IMR-90 (cell line): ENCODE measurements at regions not wholly inside any gene's neighbourhood (a gene's known extent, or its start where the extent isn't known, plus 50 kb on each side); places are given as distances from the start of the nearest gene placed in this dataset.
A peak's percentile ranks its signal among the peaks of the same experiment; 100 is the strongest.

ENCODE experiments used
- ATAC-seq: fragments of 200-7000 bp; cut with Tn5 transposase; 2 replicates; pipeline ENCODE4 v1.9.1; 2020; ENCODE audit warnings: low read depth, mild to moderate bottlenecking, moderate library complexity
- BruUV-seq: library from RNA; stranded (reverse); fragments of 400-500 nt; replicated peaks from 2 replicates; lab custom pipeline; 2021; lab: Mats Ljungman, UMichigan
- CTCF ChIA-PET: fragments of 300-600 bp; formaldehyde crosslinking; extraction: SDS; loops from one replicate; lab custom pipeline; 2021; ENCODE audit warnings: antibody characterized with exemption; lab: Yijun Ruan, JAX
- POLR2A ChIA-PET: fragments of 300-600 bp; sonication (Branson Sonifier 250); formaldehyde crosslinking; loops from one replicate; lab custom pipeline; 2022; ENCODE audit warnings: antibody characterized with exemption; ENCODE audit not compliant: unreplicated experiment; lab: Charles Lee
- DNase-seq: peaks from one replicate; pipeline ENCODE4 v3.0.0; 2013
- H2AFZ ChIP-seq: replicated peaks from 2 replicates; pipeline ENCODE3; 2013; ENCODE audit warnings: low read length, mild to moderate bottlenecking; ENCODE audit not compliant: poor library complexity
- H2AK5ac ChIP-seq: 2 replicates; pipeline ENCODE4 v1.6.1; 2013; ENCODE audit warnings: low read depth, low read length, inconsistent platforms
- H2AK9ac ChIP-seq: replicated peaks from 2 replicates; pipeline ENCODE3; 2013; ENCODE audit warnings: mild to moderate bottlenecking, low read depth, low read length, moderate library complexity; ENCODE audit not compliant: poor library complexity
- H2BK120ac ChIP-seq: 2 replicates; pipeline ENCODE4 v1.6.1; 2013; ENCODE audit warnings: low read depth, low read length, inconsistent platforms
- H2BK15ac ChIP-seq: 3 replicates; pipeline ENCODE4 v1.6.1; 2013; ENCODE audit warnings: low read depth, low read length, inconsistent platforms
- H2BK20ac ChIP-seq: 2 replicates; pipeline ENCODE4 v1.6.1; 2013; ENCODE audit warnings: low read depth, mild to moderate bottlenecking, inconsistent platforms, low read length, moderate library complexity
- H2BK5ac ChIP-seq: 2 replicates; pipeline ENCODE4 v1.6.1; 2013; ENCODE audit warnings: mild to moderate bottlenecking, low read depth, low read length, inconsistent platforms; ENCODE audit not compliant: poor library complexity, severe bottlenecking
- H3K14ac ChIP-seq: replicated peaks from 2 replicates; pipeline ENCODE4 v1.6.1; 2013; ENCODE audit warnings: low read depth, low read length, inconsistent platforms
- H3K18ac ChIP-seq: 2 replicates; pipeline ENCODE4 v1.6.1; 2013; ENCODE audit warnings: low read depth, low read length, control low read depth
- H3K23ac ChIP-seq: 2 replicates; pipeline ENCODE4 v1.6.1; 2013; ENCODE audit warnings: low read depth, low read length, inconsistent platforms
- H3K27ac ChIP-seq: 2 replicates; pipeline ENCODE4 v1.5.1; 2013; ENCODE audit warnings: mild to moderate bottlenecking, control low read depth, low read length; ENCODE audit not compliant: insufficient read depth
- H3K27me3 ChIP-seq: 2 replicates; pipeline ENCODE4 v1.6.1; 2013; ENCODE audit warnings: low read length; ENCODE audit not compliant: control insufficient read depth, insufficient read depth
- H3K36me3 ChIP-seq: 2 replicates; pipeline ENCODE4 v1.6.1; 2013; ENCODE audit warnings: low read length, mixed read lengths; ENCODE audit not compliant: control insufficient read depth, insufficient read depth
- H3K4ac ChIP-seq: 2 replicates; pipeline ENCODE4 v1.6.1; 2013; ENCODE audit warnings: low read depth, low read length, inconsistent platforms
- H3K4me1 ChIP-seq: 2 replicates; pipeline ENCODE4 v1.6.1; 2013; ENCODE audit warnings: low read length, mixed read lengths; ENCODE audit not compliant: control insufficient read depth, insufficient read depth
- H3K4me2 ChIP-seq: 2 replicates; pipeline ENCODE4 v1.6.1; 2013; ENCODE audit warnings: low read depth, mild to moderate bottlenecking, control low read depth, low read length, moderate library complexity
- H3K4me3 ChIP-seq: 2 replicates; pipeline ENCODE4 v1.5.1; 2013; ENCODE audit warnings: low read depth, mild to moderate bottlenecking, control low read depth, low read length, moderate library complexity; ENCODE audit not compliant: insufficient read depth
- H3K56ac ChIP-seq: 2 replicates; pipeline ENCODE4 v1.6.1; 2013; ENCODE audit warnings: low read length, inconsistent platforms; ENCODE audit not compliant: insufficient read depth; ENCODE audit errors: extremely low read depth
- H3K79me1 ChIP-seq, 2 experiments: 2 replicates each; pipeline ENCODE4 v1.6.1; 2013; ENCODE audit warnings: low read length in 2 of 2, inconsistent platforms in 1 of 2, low read depth in 1 of 2
- H3K9ac ChIP-seq: 2 replicates; pipeline ENCODE4 v1.6.1; 2013; ENCODE audit warnings: low read depth, low read length, control low read depth
- H3K9me1 ChIP-seq: 2 replicates; pipeline ENCODE4 v1.6.1; 2013; ENCODE audit warnings: low read length, inconsistent platforms; ENCODE audit not compliant: insufficient read depth
- H3K9me3 ChIP-seq: 2 replicates; pipeline ENCODE4 v1.6.1; 2013; ENCODE audit warnings: low read length; ENCODE audit not compliant: control insufficient read depth, insufficient read depth
- H4K20me1 ChIP-seq: 2 replicates; pipeline ENCODE4 v1.6.1; 2013; ENCODE audit warnings: low read length, inconsistent platforms; ENCODE audit not compliant: insufficient read depth
- H4K5ac ChIP-seq: 2 replicates; pipeline ENCODE4 v1.6.1; 2013; ENCODE audit warnings: mild to moderate bottlenecking, low read depth, low read length, control low read depth
- H4K8ac ChIP-seq, 2 experiments: 2 replicates each; pipeline ENCODE4 v1.6.1; 2013; ENCODE audit warnings: low read depth in 2 of 2, low read length in 2 of 2, control low read depth in 1 of 2, inconsistent platforms in 1 of 2
- H4K91ac ChIP-seq: 2 replicates; pipeline ENCODE4 v1.6.1; 2013; ENCODE audit warnings: low read depth, low read length, inconsistent platforms; ENCODE audit not compliant: insufficient read depth
- CEBPB ChIP-seq: IDR thresholded peaks from 2 replicates; pipeline ENCODE4 v1.6.1; 2012; ENCODE audit warnings: low read depth, low read length, improper control_type of control experiment
- FOS ChIP-seq: fragments of 150-350 bp; IDR thresholded peaks from 2 replicates; pipeline ENCODE4 v1.6.1; 2016; ENCODE audit warnings: low read depth, low read length
- MAFK ChIP-seq: IDR thresholded peaks from 2 replicates; pipeline ENCODE4 v1.6.1; 2012; ENCODE audit warnings: low read depth, low read length, improper control_type of control experiment
- POLR2A ChIP-seq: IDR thresholded peaks from 2 replicates; pipeline ENCODE4 v1.6.1; 2012; ENCODE audit warnings: mild to moderate bottlenecking, low read depth, low read length
- RAD21 ChIP-seq: IDR thresholded peaks from 2 replicates; pipeline ENCODE4 v1.6.1; 2012; ENCODE audit warnings: low read length, improper control_type of control experiment
- RCOR1 ChIP-seq: IDR thresholded peaks from 2 replicates; pipeline ENCODE4 v1.6.1; 2012; ENCODE audit warnings: mild to moderate bottlenecking, low read length, improper control_type of control experiment; ENCODE audit not compliant: insufficient replicate concordance
- WGBS, 2 experiments: methylation state at CpG; one replicate each; pipeline versions ENCODE4 v1.1.5 to v1.1.7; 2013; ENCODE audit warnings: missing lambda C conversion rate in 2 of 2; ENCODE audit not compliant: insufficient read length in 1 of 2; ENCODE audit errors: extremely low coverage in 2 of 2; 5-methylcytosine and 5-hydroxymethylcytosine counted together
- dilution Hi-C: fragments of 300-500 bp; cut with HindIII; formaldehyde crosslinking; loops from one replicate; pipeline ENCODE4 v1.14.3; 2018; ENCODE audit warnings: low sequenced_read_pairs; ENCODE audit not compliant: unreplicated experiment
- in situ Hi-C: fragments of 300-500 bp; cut with MboI; formaldehyde crosslinking; loops from 3 replicates; pipeline ENCODE4 v1.14.3; 2019; ENCODE audit warnings: low sequenced_read_pairs, inconsistent platforms, mixed read lengths
- intact Hi-C: fragments of 100-400 bp; cut with micrococcal nuclease; formaldehyde crosslinking; loops from 2 replicates; pipeline ENCODE4 v1.10.0; 2022
- TF ChIP-seq, protein P1 (sequence below): fragments of 150-350 bp; IDR thresholded peaks from 2 replicates; pipeline ENCODE4 v1.6.1; 2016; ENCODE audit warnings: low read depth, mild to moderate bottlenecking, low read length, moderate library complexity, borderline replicate concordance

DNA sequence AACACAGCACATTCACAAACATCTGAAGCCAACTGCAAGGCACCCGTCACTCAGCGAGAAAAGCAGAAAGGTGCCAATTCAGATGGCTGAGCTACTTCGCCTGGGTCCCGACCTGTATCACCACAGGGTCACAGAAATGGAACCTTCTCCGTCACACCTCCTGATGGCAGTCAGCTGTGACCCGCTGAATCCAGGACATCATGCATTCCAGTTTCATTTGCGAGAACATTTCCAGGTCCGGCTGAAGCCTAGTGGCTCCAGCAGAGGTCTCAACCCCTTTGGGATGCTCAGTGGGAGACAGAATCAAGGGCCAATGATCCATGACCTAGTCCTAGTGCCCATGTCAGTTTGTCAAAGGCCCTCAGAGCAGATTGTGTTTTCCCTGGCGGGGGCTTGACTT is 193.6 kb upstream of the KLF14 start:
- Histone ChIP-seq H2AFZ (no peak overlapping the region), H3K9me1 (peaks cover 29% of the 10 kb centered on the region), H3K27ac (peak overlapping the region; percentile 20; the same call in 1 of the 2 replicates), H3K36me3 (peaks cover 11% of the 10 kb centered on the region), H3K27me3 (no peaks in the 10 kb centered on the region), H3K4me2 (no peak overlapping the region), H3K4me1 (peaks cover 24% of the 10 kb centered on the region), H3K79me1 (peaks cover 3 to 55% of the 10 kb centered on the region in 2 experiments; a peak in 3 of 4 replicates), H3K18ac (no peak overlapping the region), H2BK120ac (no peak overlapping the region), H2BK20ac (0 out of 2 replicates have a peak overlapping the region, but pooled peaks have one; percentile 13), H3K9me3 (no peaks in the 10 kb centered on the region), H3K9ac (no peak overlapping the region), H4K8ac (no peak overlapping the region), H3K56ac (no peak overlapping the region), H4K5ac (no peak overlapping the region), H3K14ac (no peak overlapping the region), H2AK9ac (no peak overlapping the region), H4K20me1 (peaks cover 32% of the 10 kb centered on the region; the same call in 1 of the 2 replicates), H2AK5ac (peak overlapping the region; percentile 62; the same call in 1 of the 2 replicates), H3K4me3 (no peak overlapping the region), H2BK15ac (no peak overlapping the region), H4K91ac (peak overlapping the region; percentile 15; the same call in 1 of the 2 replicates), H3K4ac (no peak overlapping the region), H2BK5ac (peak overlapping the region; percentile 34), H3K23ac (no peak overlapping the region; the same call in 1 of the 2 replicates)
- dilution Hi-C loops (no loop called here), in situ Hi-C loops (no loop called here), intact Hi-C loops (no loop called here)
- ATAC-seq (no peak), DNase-seq (no peak)
- ChIA-PET POLR2A (no interaction called here), CTCF (no interaction called here)
- 89% methylated on average over 8 of the region's 9 CpGs; no CpG with 5 or more reads in 1 of the 2 experiments for WGBS, 2 experiments
- TF ChIP-seq CEBPB (no peak), RCOR1 (no peak), RAD21 (no peak), FOS (no peak), MAFK (no peak), POLR2A (no peak)
- TF ChIP-seq, protein P1, sequence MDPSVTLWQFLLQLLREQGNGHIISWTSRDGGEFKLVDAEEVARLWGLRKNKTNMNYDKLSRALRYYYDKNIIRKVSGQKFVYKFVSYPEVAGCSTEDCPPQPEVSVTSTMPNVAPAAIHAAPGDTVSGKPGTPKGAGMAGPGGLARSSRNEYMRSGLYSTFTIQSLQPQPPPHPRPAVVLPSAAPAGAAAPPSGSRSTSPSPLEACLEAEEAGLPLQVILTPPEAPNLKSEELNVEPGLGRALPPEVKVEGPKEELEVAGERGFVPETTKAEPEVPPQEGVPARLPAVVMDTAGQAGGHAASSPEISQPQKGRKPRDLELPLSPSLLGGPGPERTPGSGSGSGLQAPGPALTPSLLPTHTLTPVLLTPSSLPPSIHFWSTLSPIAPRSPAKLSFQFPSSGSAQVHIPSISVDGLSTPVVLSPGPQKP, result no peak
- BruUV-seq, result no TSS peak
